DOHH2 (cell line): ENCODE measurements at regions not wholly inside any gene's neighbourhood (a gene's known extent, or its start where the extent isn't known, plus 50 kb on each side); places are given as distances from the start of the nearest gene placed in this dataset.

Source experiments
- CTCF ChIP-seq: fragments of 200-600 bp; sonication (generic); IDR thresholded peaks from one replicate; pipeline ENCODE4 v1.5.1; 2014; ENCODE audit warnings: antibody characterized with exemption, mild to moderate bottlenecking, low read depth, low read length; ENCODE audit not compliant: poor library complexity, severe bottlenecking
- EZH2phosphoT487 ChIP-seq: fragments of 200-600 bp; sonication (generic); IDR thresholded peaks from 2 replicates; pipeline ENCODE4 v1.6.1; 2017; ENCODE audit warnings: borderline replicate concordance, mild to moderate bottlenecking, antibody characterized with exemption, low read length, moderate library complexity, mixed read lengths

- TF ChIP-seq EZH2phosphoT487 (no peak), CTCF (no peak)
Observed at GRCh38 chr3:56927855-56928254, 126.1 kb upstream of the ARHGEF3 start.
